GM12878 (cell line): ENCODE measurements at regions not wholly inside any gene's neighbourhood (a gene's known extent, or its start where the extent isn't known, plus 50 kb on each side); places are given as distances from the start of the nearest gene placed in this dataset.

Source experiments
- ATAC-seq: fragments of 200-7000 bp; cut with Tn5 transposase; 3 replicates; pipeline ENCODE4 v1.9.1; 2020; ENCODE audit warnings: mild to moderate bottlenecking, moderate library complexity
- BruUV-seq: library from RNA; stranded (reverse); fragments of 400-500 nt; replicated peaks from 2 replicates; lab custom pipeline; 2021; lab: Mats Ljungman, UMichigan
- CTCF ChIA-PET: fragments of 300-600 bp; sonication (Branson Sonifier 250); formaldehyde crosslinking; extraction: SDS; loops from one replicate; lab custom pipeline; 2021; ENCODE audit warnings: inconsistent platforms; lab: Yijun Ruan, JAX
- POLR2A ChIA-PET: fragments of 350-600 bp; formaldehyde crosslinking; extraction: SDS; loops from one replicate; lab custom pipeline; 2021; ENCODE audit warnings: inconsistent platforms; lab: Charles Lee
- RAD21 ChIA-PET: fragments of 300-600 bp; sonication (Branson Sonifier 250); formaldehyde crosslinking; loops from one replicate; lab custom pipeline; 2023; ENCODE audit warnings: antibody characterized with exemption; ENCODE audit not compliant: unreplicated experiment; lab: Charles Lee
- SMC1A ChIA-PET: fragments of 300-600 bp; sonication (Branson Sonifier 250); formaldehyde crosslinking; loops from one replicate; lab custom pipeline; 2023; ENCODE audit not compliant: unreplicated experiment, uncharacterized antibody; lab: Charles Lee
- DNase-seq: peaks from one replicate; pipeline ENCODE4 v3.0.0-alpha.2; 2011; ENCODE audit warnings: low read depth, low spot score
- FAIRE-seq: peaks from 3 replicates; lab custom pipeline; 2011; peaks lifted over from hg19 to GRCh38; lab: Jason Lieb, UNC
- H2AFZ ChIP-seq: 2 replicates; pipeline ENCODE4 v1.6.0; 2011; ENCODE audit warnings: low read depth, low read length, control low read depth; ENCODE audit not compliant: control insufficient read depth
- H3K27ac ChIP-seq: 2 replicates; pipeline ENCODE4 v1.5.1; 2011; ENCODE audit warnings: control low read depth; ENCODE audit not compliant: control insufficient read depth, insufficient read depth
- H3K27me3 ChIP-seq, 2 experiments: replicated peaks in 1 of 2; 2 replicates each; pipeline versions ENCODE4 v1.6.0 to v1.6.1; 2011; ENCODE audit warnings: low read length in 1 of 2; ENCODE audit not compliant: control insufficient read depth in 2 of 2, insufficient read depth in 2 of 2
- H3K36me3 ChIP-seq, 2 experiments: 2 replicates each; pipeline ENCODE4 v1.5.1; 2011; ENCODE audit warnings: low read length in 1 of 2; ENCODE audit not compliant: control insufficient read depth in 2 of 2, insufficient read depth in 2 of 2
- H3K4me1 ChIP-seq: 2 replicates; pipeline ENCODE4 v1.6.1; 2011; ENCODE audit warnings: mild to moderate bottlenecking, low read length, moderate library complexity, mixed read lengths; ENCODE audit not compliant: control insufficient read depth, insufficient read depth
- H3K4me2 ChIP-seq: 2 replicates; pipeline ENCODE4 v1.6.0; 2011; ENCODE audit warnings: control low read depth; ENCODE audit not compliant: control insufficient read depth, insufficient read depth
- H3K4me3 ChIP-seq: fragments of 200-600 bp; sonication (generic); 2 replicates; pipeline ENCODE4 v1.5.1; 2016
- H3K79me2 ChIP-seq: 2 replicates; pipeline ENCODE4 v1.6.0; 2011; ENCODE audit warnings: low read length; ENCODE audit not compliant: control insufficient read depth, insufficient read depth
- H3K9ac ChIP-seq: 2 replicates; pipeline ENCODE4 v1.8.0; 2011; ENCODE audit warnings: low read length, control low read depth, mixed read lengths; ENCODE audit not compliant: control insufficient read depth, insufficient read depth
- H3K9me3 ChIP-seq: replicated peaks from 3 replicates; pipeline ENCODE4 v1.5.1; 2011; ENCODE audit warnings: mild to moderate bottlenecking, low read length; ENCODE audit not compliant: control insufficient read depth, insufficient read depth
- H4K20me1 ChIP-seq: 2 replicates; pipeline ENCODE4 v1.6.0; 2011; ENCODE audit not compliant: control insufficient read depth, insufficient read depth
- ATF3 ChIP-seq: IDR thresholded peaks from 2 replicates; pipeline ENCODE4 v1.6.1; 2011; ENCODE audit warnings: low read depth, mild to moderate bottlenecking, low read length, moderate library complexity, borderline replicate concordance; ENCODE audit errors: extremely low read depth
- BHLHE40 ChIP-seq, 2 experiments: fragments of 450-650 bp in 1 of 2; IDR thresholded peaks; 2 replicates each; pipeline ENCODE4 v1.6.1; 2011 to 2017; ENCODE audit warnings: low read depth in 2 of 2, borderline replicate concordance in 1 of 2, improper control_type of control experiment in 1 of 2, low read length in 1 of 2, mild to moderate bottlenecking in 1 of 2
- BMI1 ChIP-seq: fragments of 450-650 bp; IDR thresholded peaks from 2 replicates; pipeline ENCODE4 v1.6.1; 2016; ENCODE audit warnings: mild to moderate bottlenecking, moderate library complexity, borderline replicate concordance
- CBX3 ChIP-seq: fragments of 200-600 bp; sonication (generic); IDR thresholded peaks from 2 replicates; pipeline ENCODE4 v1.6.1; 2016; ENCODE audit warnings: low read depth, borderline replicate concordance
- ESRRA ChIP-seq: IDR thresholded peaks from 2 replicates; pipeline ENCODE4 v1.6.1; 2012; ENCODE audit warnings: mild to moderate bottlenecking, low read length, improper control_type of control experiment
- MEF2A ChIP-seq: IDR thresholded peaks from 2 replicates; pipeline ENCODE4 v1.6.1; 2011; ENCODE audit warnings: low read depth, mild to moderate bottlenecking, low read length, moderate library complexity; ENCODE audit not compliant: insufficient read depth
- MEF2B ChIP-seq: fragments of 450-650 bp; IDR thresholded peaks from 2 replicates; pipeline ENCODE4 v1.6.1; 2018; ENCODE audit warnings: mild to moderate bottlenecking, moderate library complexity; ENCODE audit not compliant: partially characterized antibody, poor library complexity, severe bottlenecking
- NFYA ChIP-seq: IDR thresholded peaks from 2 replicates; pipeline ENCODE4 v1.6.1; 2011; ENCODE audit warnings: low read depth, mild to moderate bottlenecking, low read length, improper control_type of control experiment, borderline replicate concordance
- NFYB ChIP-seq: IDR thresholded peaks from 2 replicates; pipeline ENCODE4 v1.6.1; 2011; ENCODE audit warnings: low read depth, mild to moderate bottlenecking, low read length, improper control_type of control experiment, moderate library complexity; ENCODE audit not compliant: insufficient read depth
- NR2F1 ChIP-seq: fragments of 450-650 bp; conservative IDR thresholded peaks from 2 replicates; pipeline ENCODE4 v1.6.1; 2017; ENCODE audit warnings: mild to moderate bottlenecking
- RELB ChIP-seq: fragments of 450-650 bp; IDR thresholded peaks from 2 replicates; pipeline ENCODE4 v1.6.1; 2017; ENCODE audit warnings: low read depth, mild to moderate bottlenecking, moderate library complexity
- RFX5 ChIP-seq: IDR thresholded peaks from 2 replicates; pipeline ENCODE4 v1.6.1; 2011; ENCODE audit warnings: low read depth, low read length, improper control_type of control experiment
- SMAD5 ChIP-seq: IDR thresholded peaks from 2 replicates; pipeline ENCODE4 v1.6.1; 2016; ENCODE audit warnings: antibody characterized with exemption, low read depth
- SPI1 ChIP-seq: IDR thresholded peaks from 2 replicates; pipeline ENCODE4 v1.6.1; 2011; ENCODE audit warnings: low read depth, mild to moderate bottlenecking, low read length, moderate library complexity, borderline replicate concordance; ENCODE audit not compliant: insufficient read depth
- TAF1 ChIP-seq: IDR thresholded peaks from 2 replicates; pipeline ENCODE4 v1.6.1; 2011; ENCODE audit warnings: mild to moderate bottlenecking, low read depth, low read length, borderline replicate concordance
- TCF3 ChIP-seq: IDR thresholded peaks from 2 replicates; pipeline ENCODE4 v1.6.1; 2012; ENCODE audit warnings: low read depth, mild to moderate bottlenecking, low read length, borderline replicate concordance; ENCODE audit not compliant: insufficient read depth
- ZZZ3 ChIP-seq: IDR thresholded peaks from 2 replicates; pipeline ENCODE4 v1.6.1; 2011; ENCODE audit warnings: low read depth; ENCODE audit not compliant: control insufficient read depth, insufficient read length
- WGBS: methylation state at CpG from one replicate; pipeline ENCODE4 v1.1.6; 2016; ENCODE audit warnings: low lambda C conversion rate; ENCODE audit not compliant: insufficient replicate concordance, insufficient coverage; ENCODE audit errors: missing lambda C conversion rate; 5-methylcytosine and 5-hydroxymethylcytosine counted together
- in situ Hi-C: fragments of 300-500 bp; cut with MboI; formaldehyde crosslinking; loops from 9 replicates; pipeline ENCODE4 v1.14.3; 2018; ENCODE audit warnings: mixed read lengths
- intact Hi-C: fragments of 100-400 bp; cut with micrococcal nuclease; formaldehyde crosslinking; loops from one replicate; pipeline ENCODE4 v1.14.2; 2022; ENCODE audit not compliant: unreplicated experiment

GRCh38 chr3:135779024-135779423 lies 186.5 kb upstream of the PPP2R3A start:
- no peaks in the 10 kb centered on the region for H3K4me1 ChIP-seq
- H3K4me3 ChIP-seq = no peak overlapping the region
- no peak overlapping the region for H3K27ac ChIP-seq
- H4K20me1 ChIP-seq = no peaks in the 10 kb centered on the region
- ATAC-seq (no peak), DNase-seq (no peak), FAIRE-seq (no peak)
- H3K9me3 ChIP-seq = no peaks in the 10 kb centered on the region
- ChIA-PET CTCF (no interaction called here), POLR2A (no interaction called here), SMC1A (no interaction called here), RAD21 (no interaction called here)
- H3K36me3 ChIP-seq = no peaks in the 10 kb centered on the region
- no peak overlapping the region for H3K9ac ChIP-seq
- in situ Hi-C loops (no loop called here), intact Hi-C loops (no loop called here)
- H2AFZ ChIP-seq = no peak overlapping the region
- BruUV-seq = no TSS peak
- H3K27me3 ChIP-seq = no peaks in the 10 kb centered on the region
- H3K79me2 ChIP-seq = no peaks in the 10 kb centered on the region
- TF ChIP-seq NFYB (peak; percentile 52; the same call in 1 of the 2 replicates), CBX3 (no peak)
- 13% methylated on average over 1 of the region's 1 CpG for WGBS
- no peak overlapping the region for H3K4me2 ChIP-seq

GRCh38 chr3:135779590-135780235 lies 185.8 kb upstream of the PPP2R3A start:
- FAIRE-seq (no peak), DNase-seq (no peak), ATAC-seq (no peak)
- WGBS = 12% methylated on average over 6 of the region's 6 CpGs
- Histone ChIP-seq H2AFZ (no peak overlapping the region), H3K4me1 (no peaks in the 10 kb centered on the region), H3K4me3 (no peak overlapping the region), H4K20me1 (no peaks in the 10 kb centered on the region), H3K27me3 (no peaks in the 10 kb centered on the region), H3K4me2 (no peak overlapping the region), H3K27ac (no peak overlapping the region), H3K79me2 (no peaks in the 10 kb centered on the region), H3K9me3 (no peaks in the 10 kb centered on the region), H3K36me3 (no peaks in the 10 kb centered on the region), H3K9ac (no peak overlapping the region)
- no TSS peak for BruUV-seq
- RAD21 ChIA-PET = no interaction called here
- intact Hi-C loops = no loop called here
- in situ Hi-C loops = no loop called here
- CTCF ChIA-PET = no interaction called here
- POLR2A ChIA-PET = no interaction called here
- SMC1A ChIA-PET = no interaction called here
- TF ChIP-seq NR2F1 = no peak
- no peak for TF ChIP-seq RELB
- no peak for TF ChIP-seq SMAD5
- no peak for TF ChIP-seq MEF2B
- no peak for TF ChIP-seq BHLHE40 (IDR thresholded peaks at IDR 0.05; ENCODE audit: borderline replicate concordance in 1 of 2, low read depth in 2 of 2, low read length in 1 of 2)
- TF ChIP-seq ESRRA = no peak
- TF ChIP-seq RFX5 = no peak
- TF ChIP-seq TAF1 = no peak
- TF ChIP-seq ATF3 = no peak
- TF ChIP-seq ZZZ3 = no peak
- TF ChIP-seq TCF3 = no peak
- TF ChIP-seq NFYA = no peak
- no peak for TF ChIP-seq BMI1
- no peak for TF ChIP-seq SPI1
- TF ChIP-seq MEF2A = no peak
